ENCODE measurements at regions not wholly inside any gene's neighbourhood (a gene's known extent, or its start where the extent isn't known, plus 50 kb on each side); places are given as distances from the start of the nearest gene placed in this dataset.

DNA sequence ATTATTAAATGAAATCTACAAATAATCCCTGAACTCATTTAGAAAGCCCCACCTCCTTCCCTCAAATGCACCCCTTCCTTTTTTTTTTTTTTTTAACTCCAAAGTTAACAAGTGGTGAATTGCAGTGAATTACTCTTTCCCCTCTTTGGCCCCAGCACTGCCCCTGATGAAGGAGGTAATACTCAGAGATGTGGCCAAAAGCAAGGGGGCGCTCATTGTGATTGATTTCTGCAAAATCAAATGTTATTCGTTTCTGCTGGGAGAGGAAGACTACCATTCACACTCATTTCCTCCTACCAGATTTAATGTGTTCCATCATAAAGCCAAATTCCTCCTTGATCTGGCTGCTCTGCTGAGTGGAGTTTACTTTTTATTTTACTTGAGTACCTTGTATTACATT is 259.4 kb downstream of the GPD2 start (continued):
- TF ChIP-seq, protein P1, sequence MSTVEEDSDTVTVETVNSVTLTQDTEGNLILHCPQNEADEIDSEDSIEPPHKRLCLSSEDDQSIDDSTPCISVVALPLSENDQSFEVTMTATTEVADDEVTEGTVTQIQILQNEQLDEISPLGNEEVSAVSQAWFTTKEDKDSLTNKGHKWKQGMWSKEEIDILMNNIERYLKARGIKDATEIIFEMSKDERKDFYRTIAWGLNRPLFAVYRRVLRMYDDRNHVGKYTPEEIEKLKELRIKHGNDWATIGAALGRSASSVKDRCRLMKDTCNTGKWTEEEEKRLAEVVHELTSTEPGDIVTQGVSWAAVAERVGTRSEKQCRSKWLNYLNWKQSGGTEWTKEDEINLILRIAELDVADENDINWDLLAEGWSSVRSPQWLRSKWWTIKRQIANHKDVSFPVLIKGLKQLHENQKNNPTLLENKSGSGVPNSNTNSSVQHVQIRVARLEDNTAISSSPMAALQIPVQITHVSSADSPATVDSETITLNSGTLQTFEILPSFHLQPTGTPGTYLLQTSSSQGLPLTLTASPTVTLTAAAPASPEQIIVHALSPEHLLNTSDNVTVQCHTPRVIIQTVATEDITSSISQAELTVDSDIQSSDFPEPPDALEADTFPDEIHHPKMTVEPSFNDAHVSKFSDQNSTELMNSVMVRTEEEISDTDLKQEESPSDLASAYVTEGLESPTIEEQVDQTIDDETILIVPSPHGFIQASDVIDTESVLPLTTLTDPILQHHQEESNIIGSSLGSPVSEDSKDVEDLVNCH (CRISPR knock-in tag; IDR thresholded peaks at IDR 0.05) = no peak
- TF ChIP-seq, protein P2, sequence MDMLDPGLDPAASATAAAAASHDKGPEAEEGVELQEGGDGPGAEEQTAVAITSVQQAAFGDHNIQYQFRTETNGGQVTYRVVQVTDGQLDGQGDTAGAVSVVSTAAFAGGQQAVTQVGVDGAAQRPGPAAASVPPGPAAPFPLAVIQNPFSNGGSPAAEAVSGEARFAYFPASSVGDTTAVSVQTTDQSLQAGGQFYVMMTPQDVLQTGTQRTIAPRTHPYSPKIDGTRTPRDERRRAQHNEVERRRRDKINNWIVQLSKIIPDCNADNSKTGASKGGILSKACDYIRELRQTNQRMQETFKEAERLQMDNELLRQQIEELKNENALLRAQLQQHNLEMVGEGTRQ (IDR thresholded peaks at IDR 0.05; ENCODE audit: low read depth, low read length) = no peak
- TF ChIP-seq, protein P2 (CRISPR knock-in tag; IDR thresholded peaks at IDR 0.05; ENCODE audit: borderline replicate concordance) = no peak
- TF ChIP-seq NR2F2 (IDR thresholded peaks at IDR 0.05; ENCODE audit: borderline replicate concordance, low read depth) = no peak
- no peak for TF ChIP-seq HBP1 (CRISPR knock-in tag; IDR thresholded peaks at IDR 0.05; ENCODE audit: low read depth)
- TF ChIP-seq ZNF782 (CRISPR knock-in tag; IDR thresholded peaks at IDR 0.05; ENCODE audit: borderline replicate concordance) = no peak
- TF ChIP-seq GFI1 (CRISPR knock-in tag; IDR thresholded peaks at IDR 0.05; ENCODE audit: borderline replicate concordance) = no peak
- no peak for TF ChIP-seq CENPT (CRISPR knock-in tag; IDR thresholded peaks at IDR 0.05; ENCODE audit: low read depth)

Data from HepG2 (cell line).